Amniotic epithelial cell (primary cell): ENCODE measurements at regions not wholly inside any gene's neighbourhood (a gene's known extent, or its start where the extent isn't known, plus 50 kb on each side); places are given as distances from the start of the nearest gene placed in this dataset.

Experiments used
- DNase-seq: peaks from one replicate; pipeline ENCODE4 v3.0.0-alpha.2; 2010; ENCODE audit warnings: low read depth

GRCh38 chr4:53644607-53645006 lies 53.3 kb upstream of the LNX1 start:
- DNase-seq = no peak
